HL-60 (cell line): ENCODE measurements at regions not wholly inside any gene's neighbourhood (a gene's known extent, or its start where the extent isn't known, plus 50 kb on each side); places are given as distances from the start of the nearest gene placed in this dataset.

Source experiments
- DNase-seq, 2 experiments: peaks; one replicate each; pipeline ENCODE4 v3.0.0-alpha.2; 2010 to 2020; ENCODE audit warnings: low read depth in 1 of 2, low spot score in 1 of 2
- H3K27ac ChIP-seq: fragments of 250-450 bp; sonication (Bioruptor Pico); replicated peaks from 2 replicates; pipeline ENCODE4 v1.5.1; 2020; ENCODE audit warnings: mild to moderate bottlenecking, moderate library complexity
- H3K27me3 ChIP-seq: fragments of 250-450 bp; sonication (Bioruptor Pico); 2 replicates; pipeline ENCODE4 v1.5.1; 2021; ENCODE audit warnings: mild to moderate bottlenecking, moderate library complexity; ENCODE audit not compliant: insufficient read depth, poor library complexity, severe bottlenecking
- H3K4me3 ChIP-seq: replicated peaks from 2 replicates; pipeline ENCODE4 v1.5.1; 2011; ENCODE audit warnings: mild to moderate bottlenecking, control low read depth, low read length; ENCODE audit not compliant: insufficient read depth
- CTCF ChIP-seq: IDR thresholded peaks from one replicate; pipeline ENCODE4 v1.5.1; 2011; ENCODE audit warnings: low read length, control low read depth, inconsistent platforms; ENCODE audit not compliant: insufficient read depth
- GABPA ChIP-seq: IDR thresholded peaks from 2 replicates; pipeline ENCODE4 v1.6.1; 2012; ENCODE audit warnings: low read depth
- POLR2AphosphoS5 ChIP-seq: IDR thresholded peaks from 2 replicates; pipeline ENCODE4 v1.6.1; 2012; ENCODE audit warnings: low read depth
- REST ChIP-seq: IDR thresholded peaks from 2 replicates; pipeline ENCODE4 v1.6.1; 2012; ENCODE audit warnings: low read depth; ENCODE audit not compliant: insufficient replicate concordance
- SPI1 ChIP-seq: IDR thresholded peaks from 2 replicates; pipeline ENCODE4 v1.6.1; 2012; ENCODE audit warnings: low read depth, mild to moderate bottlenecking, borderline replicate concordance

- no peaks in the 10 kb centered on the region for H3K27me3 ChIP-seq
- no peak for TF ChIP-seq CTCF
- TF ChIP-seq POLR2AphosphoS5: no peak
- TF ChIP-seq GABPA: no peak
- TF ChIP-seq REST: no peak
- TF ChIP-seq SPI1: no peak
- no peak for DNase-seq
- H3K27ac ChIP-seq: no peak overlapping the region
- H3K4me3 ChIP-seq: no peak overlapping the region
Observed at GRCh38 chr7:56605146-56605545, 488.9 kb upstream of the NUPR2 start.

- no peak for DNase-seq
- Histone ChIP-seq H3K27ac (no peak overlapping the region), H3K27me3 (no peaks in the 10 kb centered on the region), H3K4me3 (no peak overlapping the region)
- TF ChIP-seq POLR2AphosphoS5: no peak
Observed at GRCh38 chr7:56578612-56579011, 462.4 kb upstream of the NUPR2 start.

GRCh38 chr7:56570968-56571367 is 454.8 kb upstream of the NUPR2 start:
- no peaks in the 10 kb centered on the region for H3K27me3 ChIP-seq
- no peak for TF ChIP-seq CTCF
- no peak for TF ChIP-seq GABPA
- no peak for TF ChIP-seq POLR2AphosphoS5
- no peak for TF ChIP-seq REST
- no peak for TF ChIP-seq SPI1
- no peak overlapping the region for H3K27ac ChIP-seq
- DNase-seq: no peak
- H3K4me3 ChIP-seq: no peak overlapping the region

GRCh38 chr7:56538541-56539429 is 422.6 kb upstream of the NUPR2 start:
- no peak for DNase-seq
- Histone ChIP-seq H3K27ac (no peak overlapping the region), H3K4me3 (no peak overlapping the region), H3K27me3 (no peaks in the 10 kb centered on the region)
- TF ChIP-seq GABPA (no peak), POLR2AphosphoS5 (no peak), SPI1 (no peak), CTCF (no peak), REST (no peak)
